Right lobe of liver (tissue), 4 donors: ENCODE measurements at regions not wholly inside any gene's neighbourhood (a gene's known extent, or its start where the extent isn't known, plus 50 kb on each side); places are given as distances from the start of the nearest gene placed in this dataset.

ENCODE experiments used
- POLR2A ChIP-seq: fragments of 450-650 bp; IDR thresholded peaks from one replicate; pipeline ENCODE4 v1.6.1; 2017; ENCODE audit warnings: antibody characterized with exemption, mild to moderate bottlenecking
- TF ChIP-seq, protein P1 (sequence below), 4 donors: fragments of 200-600 bp in 3 of 4; fragments of 450-650 bp in 1 of 4; IDR thresholded peaks; one replicate each; pipeline versions ENCODE4 v1.5.1 to v1.8.0; 2016 to 2022; ENCODE audit warnings: antibody characterized with exemption in 4 of 4, mild to moderate bottlenecking in 2 of 4
- donor health status: DM: no; HTN: no; CAD: no.
- donor health status: DM: no; HTN: no; CAD: no.
- donor health status: DM: no; HTN: yes; CAD: no.

DNA sequence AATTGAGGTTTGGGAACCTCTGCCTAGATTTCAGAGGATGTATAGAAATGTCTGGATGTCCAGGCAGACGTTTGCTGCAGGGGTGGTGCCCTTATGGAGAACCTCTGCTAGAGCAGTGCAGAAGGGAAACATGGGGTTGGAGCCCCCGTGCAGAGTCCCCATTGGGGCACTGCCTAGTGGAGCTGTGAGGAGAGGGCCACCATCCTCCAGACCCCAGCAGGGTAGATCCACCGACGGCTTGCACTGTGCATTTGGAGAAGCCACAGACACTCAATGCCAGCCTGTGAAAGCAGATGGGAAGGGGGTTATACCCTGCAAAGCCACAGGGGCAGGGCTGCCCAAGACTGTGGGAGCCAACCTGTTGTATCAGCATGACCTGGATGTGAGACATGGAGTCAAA lies 354.6 kb downstream of the ZNF326 start:
- no peak for TF ChIP-seq POLR2A
- TF ChIP-seq, protein P1, sequence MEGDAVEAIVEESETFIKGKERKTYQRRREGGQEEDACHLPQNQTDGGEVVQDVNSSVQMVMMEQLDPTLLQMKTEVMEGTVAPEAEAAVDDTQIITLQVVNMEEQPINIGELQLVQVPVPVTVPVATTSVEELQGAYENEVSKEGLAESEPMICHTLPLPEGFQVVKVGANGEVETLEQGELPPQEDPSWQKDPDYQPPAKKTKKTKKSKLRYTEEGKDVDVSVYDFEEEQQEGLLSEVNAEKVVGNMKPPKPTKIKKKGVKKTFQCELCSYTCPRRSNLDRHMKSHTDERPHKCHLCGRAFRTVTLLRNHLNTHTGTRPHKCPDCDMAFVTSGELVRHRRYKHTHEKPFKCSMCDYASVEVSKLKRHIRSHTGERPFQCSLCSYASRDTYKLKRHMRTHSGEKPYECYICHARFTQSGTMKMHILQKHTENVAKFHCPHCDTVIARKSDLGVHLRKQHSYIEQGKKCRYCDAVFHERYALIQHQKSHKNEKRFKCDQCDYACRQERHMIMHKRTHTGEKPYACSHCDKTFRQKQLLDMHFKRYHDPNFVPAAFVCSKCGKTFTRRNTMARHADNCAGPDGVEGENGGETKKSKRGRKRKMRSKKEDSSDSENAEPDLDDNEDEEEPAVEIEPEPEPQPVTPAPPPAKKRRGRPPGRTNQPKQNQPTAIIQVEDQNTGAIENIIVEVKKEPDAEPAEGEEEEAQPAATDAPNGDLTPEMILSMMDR (IDR thresholded peaks at IDR 0.05) = no peak
